ENCODE measurements at regions not wholly inside any gene's neighbourhood (a gene's known extent, or its start where the extent isn't known, plus 50 kb on each side); places are given as distances from the start of the nearest gene placed in this dataset.

GRCh38 chr11:134889832-134890231, 477.8 kb upstream of the B3GAT1 start:
- Histone ChIP-seq H3K27ac (ENCODE audit: extremely low read depth, low read depth, low read length) (no peak overlapping the region), H3K27me3 (ENCODE audit: control insufficient read depth in 2 of 2, insufficient read depth in 2 of 2, low read length in 2 of 2) (peaks cover 0 to 14% of the 10 kb centered on the region in 2 experiments; a peak in 3 of 5 replicates), H3K9me1 (ENCODE audit: control insufficient read depth, insufficient read depth, low read length) (no peaks in the 10 kb centered on the region), H3K9ac (ENCODE audit: insufficient read depth in 1 of 2, low read depth in 2 of 2, low read length in 2 of 2) (no peak overlapping the region), H2AFZ (ENCODE audit: low read depth, low read length) (no peak overlapping the region), H4K20me1 (replicated peaks; ENCODE audit: control insufficient read depth, insufficient read depth, low read length) (no peaks in the 10 kb centered on the region), H3K79me2 (ENCODE audit: control insufficient read depth, insufficient read depth, low read length) (no peaks in the 10 kb centered on the region), H3K4me1 (replicated peaks in 1 of 2; ENCODE audit: control insufficient read depth in 2 of 2, insufficient read depth in 2 of 2, low read length in 2 of 2) (no peaks in the 10 kb centered on the region), H3K9me3 (replicated peaks; ENCODE audit: control insufficient read depth, insufficient read depth, low read depth, low read length) (no peaks in the 10 kb centered on the region), H3K4me2 (ENCODE audit: insufficient read depth, low read length) (no peak overlapping the region), H3K36me3 (ENCODE audit: control insufficient read depth, insufficient read depth, low read length) (no peaks in the 10 kb centered on the region), H3K4me3 (no peak overlapping the region)
- FAIRE-seq (no peak), ATAC-seq (no peak), DNase-seq (ENCODE audit: extremely low read depth in 1 of 4, low spot score in 3 of 4) (no peak)
- ChIA-PET POLR2A (no interaction called here), CTCF (ENCODE audit: low intra/inter-chr PET ratio) (no interaction called here)
- no TSS peak for BruUV-seq (replicated peaks)
- in situ Hi-C loops (cut with MboI) (no loop called here), intact Hi-C loops (cut with micrococcal nuclease) (no loop called here)
- 1% methylated on average over 6 of the region's 6 CpGs for WGBS (ENCODE audit: insufficient coverage, low coverage, missing lambda C conversion rate)
- TF ChIP-seq NFE2L1 (tag; IDR thresholded peaks at IDR 0.05; ENCODE audit: borderline replicate concordance, low read depth) (no peak), ZNF449 (CRISPR knock-in tag; IDR thresholded peaks at IDR 0.05) (no peak), MYC (IDR thresholded peaks at IDR 0.05; ENCODE audit: low read depth, low read length) (no peak), MYC (CRISPR knock-in tag; IDR thresholded peaks at IDR 0.05; ENCODE audit: borderline replicate concordance, low read depth) (no peak), PRPF4 (IDR thresholded peaks at IDR 0.05; ENCODE audit: insufficient read depth, low read depth, low read length, poor library complexity, severe bottlenecking) (no peak), HDGF (IDR thresholded peaks at IDR 0.05) (no peak), KDM1A (IDR thresholded peaks at IDR 0.05) (no peak), SAP30 (IDR thresholded peaks at IDR 0.05; ENCODE audit: borderline replicate concordance, insufficient read depth, low read depth, low read length, poor library complexity, severe bottlenecking) (no peak), ZNF121 (CRISPR knock-in tag; conservative IDR thresholded peaks at IDR 0.05) (no peak), THRB (CRISPR knock-in tag; conservative IDR thresholded peaks at IDR 0.05) (no peak), ETV6 (IDR thresholded peaks at IDR 0.05; ENCODE audit: borderline replicate concordance in 1 of 2, low read depth in 2 of 2, low read length in 1 of 2) (no peak), ETV6 (CRISPR knock-in tag; IDR thresholded peaks at IDR 0.05; ENCODE audit: borderline replicate concordance) (no peak), JUNB (CRISPR knock-in tag; conservative IDR thresholded peaks at IDR 0.05) (no peak), ESRRB (CRISPR knock-in tag; IDR thresholded peaks at IDR 0.05; ENCODE audit: borderline replicate concordance) (no peak), ZNF584 (CRISPR knock-in tag; IDR thresholded peaks at IDR 0.05; ENCODE audit: low read depth) (no peak), ARNT (IDR thresholded peaks at IDR 0.05) (no peak), POLR3A (IDR thresholded peaks at IDR 0.05; ENCODE audit: borderline replicate concordance, extremely low read depth, insufficient read depth, insufficient read length) (no peak), ZNF124 (CRISPR knock-in tag; IDR thresholded peaks at IDR 0.05) (no peak), TCF7L2 (IDR thresholded peaks at IDR 0.05; ENCODE audit: low read depth, low read length) (no peak)
